ENCODE measurements at regions not wholly inside any gene's neighbourhood (a gene's known extent, or its start where the extent isn't known, plus 50 kb on each side); places are given as distances from the start of the nearest gene placed in this dataset.
A peak's percentile ranks its signal among the peaks of the same experiment; 100 is the strongest.

- no peak overlapping the region for H2AFZ ChIP-seq
- H3K36me3 ChIP-seq (ENCODE audit: low read depth): peaks cover 4% of the 10 kb centered on the region
- H3K9me2 ChIP-seq (ENCODE audit: insufficient read depth): no peaks in the 10 kb centered on the region
- ChIA-PET CTCF (interaction anchor here (0.7 to 1.0 kb wide), 5 partner anchors 28 to 557 kb away, joined by 3 to 20 read pairs (median 11); no protein-coding TSS in a partner anchor), POLR2A (ENCODE audit: unreplicated experiment) (interaction anchor here (0.8 kb wide), 1 partner anchor 30 kb away, joined by 7 read pairs; no protein-coding TSS in a partner anchor)
- intact Hi-C loops (cut with micrococcal nuclease; ENCODE audit: unreplicated experiment): no loop called here
- BruUV-seq (replicated peaks): TSS peak; percentile 91
- H3K4me1 ChIP-seq (replicated peaks; ENCODE audit: insufficient read depth): peaks cover 79% of the 10 kb centered on the region
- peaks cover 66% of the 10 kb centered on the region for H3F3A ChIP-seq (ENCODE audit: insufficient read depth, low read depth)
- H3K4me2 ChIP-seq: peak overlapping the region; percentile 90
- TF ChIP-seq EZH2 (IDR thresholded peaks at IDR 0.05; ENCODE audit: low read depth) (no peak), CTCF (conservative IDR thresholded peaks at IDR 0.05) (no peak)
- no peaks in the 10 kb centered on the region for H3K9me3 ChIP-seq (ENCODE audit: insufficient read depth, low read depth)
- H4K20me1 ChIP-seq (ENCODE audit: insufficient read depth): no peaks in the 10 kb centered on the region
- peak; percentile 63 to 64 for DNase-seq
- peaks cover 18% of the 10 kb centered on the region for H3K79me2 ChIP-seq (ENCODE audit: low read depth)
- H3K27ac ChIP-seq: peak overlapping the region; percentile 90
- no peaks in the 10 kb centered on the region for H3K27me3 ChIP-seq (ENCODE audit: insufficient read depth, low read depth)
- H3K4me3 ChIP-seq: peak overlapping the region; percentile 19; the same call in 1 of the 2 replicates
Observed at GRCh38 chr2:43041173-43041591, 185.2 kb downstream of the ZFP36L2 start.

- peaks cover 7% of the 10 kb centered on the region for H3K36me3 ChIP-seq (ENCODE audit: low read depth)
- TF ChIP-seq CTCF (conservative IDR thresholded peaks at IDR 0.05): no peak
- TF ChIP-seq EZH2 (IDR thresholded peaks at IDR 0.05; ENCODE audit: low read depth): no peak
- ChIA-PET POLR2A (ENCODE audit: unreplicated experiment) (no interaction called here), CTCF (interaction anchor here (0.7 to 0.9 kb wide), 4 partner anchors 29 to 558 kb away, joined by 8 to 20 read pairs (median 12); no protein-coding TSS in a partner anchor)
- peaks cover 78% of the 10 kb centered on the region for H3K4me1 ChIP-seq (replicated peaks; ENCODE audit: insufficient read depth)
- no peaks in the 10 kb centered on the region for H3K27me3 ChIP-seq (ENCODE audit: insufficient read depth, low read depth)
- H2AFZ ChIP-seq: no peak overlapping the region
- peak in 1 of 2 experiments; percentile 62 for DNase-seq
- intact Hi-C loops (cut with micrococcal nuclease; ENCODE audit: unreplicated experiment): no loop called here
- peaks cover 69% of the 10 kb centered on the region for H3F3A ChIP-seq (ENCODE audit: insufficient read depth, low read depth)
- peak overlapping the region; percentile 90 for H3K27ac ChIP-seq
- peaks cover 19% of the 10 kb centered on the region for H3K79me2 ChIP-seq (ENCODE audit: low read depth)
- H3K4me3 ChIP-seq: no peak overlapping the region; the same call in 1 of the 2 replicates
- H3K4me2 ChIP-seq: peak overlapping the region; percentile 90
- H4K20me1 ChIP-seq (ENCODE audit: insufficient read depth): no peaks in the 10 kb centered on the region
- H3K9me3 ChIP-seq (ENCODE audit: insufficient read depth, low read depth): no peaks in the 10 kb centered on the region
- no TSS peak for BruUV-seq (replicated peaks)
- no peaks in the 10 kb centered on the region for H3K9me2 ChIP-seq (ENCODE audit: insufficient read depth)
Observed at GRCh38 chr2:43040084-43040854, 186.1 kb downstream of the ZFP36L2 start.

GRCh38 chr2:43039376-43040080 lies 186.9 kb downstream of the ZFP36L2 start:
- ChIA-PET CTCF (no interaction called here), POLR2A (ENCODE audit: unreplicated experiment) (interaction anchor here (1.2 kb wide), 1 partner anchor 34 kb away, joined by 6 read pairs; no protein-coding TSS in a partner anchor)
- peak overlapping the region; percentile 90 for H3K4me2 ChIP-seq
- peaks cover 26% of the 10 kb centered on the region for H3K79me2 ChIP-seq (ENCODE audit: low read depth)
- TF ChIP-seq CTCF (conservative IDR thresholded peaks at IDR 0.05): no peak
- no peak for TF ChIP-seq EZH2 (IDR thresholded peaks at IDR 0.05; ENCODE audit: low read depth)
- no peak overlapping the region for H2AFZ ChIP-seq
- intact Hi-C loops (cut with micrococcal nuclease; ENCODE audit: unreplicated experiment): loop anchor here (2.0 kb wide), 1 partner anchor 187 kb away; the partner anchor contains the start of gene ZFP36L2
- H3K9me3 ChIP-seq (ENCODE audit: insufficient read depth, low read depth): no peaks in the 10 kb centered on the region
- peaks cover 70% of the 10 kb centered on the region for H3F3A ChIP-seq (ENCODE audit: insufficient read depth, low read depth)
- H3K27me3 ChIP-seq (ENCODE audit: insufficient read depth, low read depth): no peaks in the 10 kb centered on the region
- no peaks in the 10 kb centered on the region for H3K9me2 ChIP-seq (ENCODE audit: insufficient read depth)
- H3K4me3 ChIP-seq: peak overlapping the region; percentile 53; the same call in 1 of the 2 replicates
- no peaks in the 10 kb centered on the region for H4K20me1 ChIP-seq (ENCODE audit: insufficient read depth)
- H3K36me3 ChIP-seq (ENCODE audit: low read depth): peaks cover 7% of the 10 kb centered on the region
- DNase-seq: peak in 1 of 2 experiments; percentile 80
- peak overlapping the region; percentile 90 for H3K27ac ChIP-seq
- peaks cover 78% of the 10 kb centered on the region for H3K4me1 ChIP-seq (replicated peaks; ENCODE audit: insufficient read depth)
- BruUV-seq (replicated peaks): no TSS peak

Data from PC-9 (cell line).